Activated CD4-positive, CD25-positive, alpha-beta regulatory T cell treated with anti-CD3 and anti-CD28 coated beads, Interleukin-2, amount 50 U/mL, for 16 hours (primary cell): ENCODE measurements at regions not wholly inside any gene's neighbourhood (a gene's known extent, or its start where the extent isn't known, plus 50 kb on each side); places are given as distances from the start of the nearest gene placed in this dataset.

ENCODE experiments used
- DNase-seq: peaks from one replicate; pipeline ENCODE4 v3.0.0-alpha.2; 2020; ENCODE audit warnings: low read depth, low spot score

- no peak for DNase-seq
Measured at GRCh38 chr1:98073823-98074222, 153.0 kb upstream of the DPYD start.

GRCh38 chr1:98073106-98073505 lies 152.3 kb upstream of the DPYD start:
- DNase-seq = no peak

- DNase-seq = no peak
Measured at GRCh38 chr1:98072047-98072446, 151.2 kb upstream of the DPYD start.

- DNase-seq = no peak
Measured at GRCh38 chr1:98068016-98068415, 147.2 kb upstream of the DPYD start.

- no peak for DNase-seq
Measured at GRCh38 chr1:98066911-98067310, 146.1 kb upstream of the DPYD start.

GRCh38 chr1:98059620-98060019 lies 138.8 kb upstream of the DPYD start:
- no peak for DNase-seq

GRCh38 chr1:98058676-98059075 lies 137.8 kb upstream of the DPYD start:
- no peak for DNase-seq

- DNase-seq = no peak
Measured at GRCh38 chr1:98057236-98057910, 136.5 kb upstream of the DPYD start.

- DNase-seq = no peak
Measured at GRCh38 chr1:98056781-98057180, 135.9 kb upstream of the DPYD start.

- no peak for DNase-seq
Measured at GRCh38 chr1:98055457-98055856, 134.6 kb upstream of the DPYD start.

GRCh38 chr1:98054786-98055185 lies 134.0 kb upstream of the DPYD start:
- no peak for DNase-seq

GRCh38 chr1:98054367-98054701 lies 133.5 kb upstream of the DPYD start:
- DNase-seq = no peak

GRCh38 chr1:98053471-98054366 lies 132.9 kb upstream of the DPYD start:
- DNase-seq = no peak

GRCh38 chr1:98051065-98051675 lies 130.3 kb upstream of the DPYD start:
- peak; percentile 52 for DNase-seq

GRCh38 chr1:98049370-98050135 lies 128.7 kb upstream of the DPYD start:
- DNase-seq = no peak

GRCh38 chr1:98048751-98049325 lies 128.0 kb upstream of the DPYD start:
- no peak for DNase-seq

GRCh38 chr1:98048244-98048643 lies 127.4 kb upstream of the DPYD start:
- DNase-seq = no peak

GRCh38 chr1:98047171-98047570 lies 126.3 kb upstream of the DPYD start:
- no peak for DNase-seq

GRCh38 chr1:98045767-98046641 lies 125.2 kb upstream of the DPYD start:
- no peak for DNase-seq

GRCh38 chr1:98045211-98045766 lies 124.5 kb upstream of the DPYD start:
- DNase-seq = no peak
